8988T (cell line): ENCODE measurements at regions not wholly inside any gene's neighbourhood (a gene's known extent, or its start where the extent isn't known, plus 50 kb on each side); places are given as distances from the start of the nearest gene placed in this dataset.
"Not testable (repeated sequence)": the region's sequence is repeated elsewhere in the genome, so short reads cannot be mapped to it uniquely, and the experiment has no call there.

Experiments used
- DNase-seq: peaks from one replicate; pipeline ENCODE4 v3.0.0; 2011

DNA sequence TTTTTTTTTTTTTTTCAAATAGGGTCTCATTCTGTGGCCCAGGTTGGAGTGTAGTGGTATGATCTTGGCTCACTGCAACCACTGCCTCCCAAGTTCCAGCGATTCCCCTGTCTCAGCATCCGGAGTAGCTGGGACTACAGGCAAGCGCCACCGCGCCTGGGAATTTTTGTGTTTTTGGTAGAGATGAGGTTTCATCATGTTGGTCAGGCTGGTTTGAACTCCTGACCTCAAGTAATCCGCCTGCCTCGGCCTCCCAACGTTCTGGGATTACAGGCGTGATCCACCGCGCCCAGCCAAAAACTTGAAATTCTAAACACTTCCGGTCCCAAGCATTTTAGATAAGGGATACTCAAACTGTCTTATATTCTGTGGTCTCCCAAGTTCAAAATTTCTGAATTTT, 718.9 kb upstream of the MEF2C start:
- DNase-seq, result no peak

DNA sequence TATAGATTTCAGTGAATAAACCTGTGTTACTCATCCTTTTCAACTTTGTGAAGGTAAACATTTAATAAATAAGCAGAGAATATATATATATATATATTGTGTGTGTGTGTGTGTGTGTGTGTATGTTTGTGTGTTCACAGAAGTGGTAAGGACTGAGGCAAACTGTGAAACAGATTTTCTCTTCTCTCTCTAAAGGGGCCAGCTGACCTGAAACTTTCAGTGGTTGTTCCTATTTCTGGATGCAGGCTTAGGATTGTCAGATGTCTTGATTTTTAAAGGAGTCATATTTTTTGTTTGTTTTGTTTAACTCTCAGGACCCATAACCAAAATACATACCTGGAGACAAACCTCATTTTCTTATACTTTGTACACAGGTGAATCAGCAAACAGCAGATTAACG, 714.9 kb upstream of the MEF2C start:
- DNase-seq, result no peak

DNA sequence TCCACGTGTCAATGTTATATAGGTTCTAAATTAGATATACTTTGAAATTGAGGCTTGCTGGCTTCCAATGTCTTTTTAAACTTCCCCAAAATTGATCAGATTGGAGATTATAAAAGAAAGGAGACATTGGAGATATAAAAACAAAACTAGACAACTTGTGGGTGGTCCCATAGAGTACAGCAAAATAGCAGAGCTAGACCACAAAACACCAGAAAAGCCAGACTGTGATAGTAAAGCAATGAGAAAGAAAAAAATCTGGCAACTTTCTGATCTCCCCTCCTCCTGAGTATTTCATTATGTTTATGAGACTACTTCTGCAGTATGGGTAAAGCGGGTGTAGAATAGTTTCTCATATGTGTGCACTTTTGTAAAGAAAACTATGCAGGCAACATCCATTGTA, 713.8 kb upstream of the MEF2C start:
- DNase-seq, result no peak

DNA sequence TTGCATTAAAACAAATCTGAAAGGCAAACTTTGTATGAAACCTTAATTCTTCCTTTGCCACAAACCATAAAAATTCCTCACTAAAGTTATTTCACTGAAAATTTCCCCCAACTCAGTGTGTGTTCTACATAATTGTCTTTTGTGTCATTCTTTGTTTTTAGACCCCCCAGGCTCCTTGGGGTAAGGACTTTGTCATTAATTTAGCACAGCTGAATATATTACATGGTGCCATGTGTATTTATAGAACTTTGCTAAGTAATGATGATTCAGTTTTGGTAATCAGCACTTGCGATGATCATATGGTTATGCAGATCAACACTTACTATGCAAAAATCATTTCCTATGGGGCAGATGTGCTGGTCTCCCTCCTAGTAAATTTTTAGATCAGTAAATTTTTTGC, 712.1 kb upstream of the MEF2C start:
- no peak for DNase-seq

DNA sequence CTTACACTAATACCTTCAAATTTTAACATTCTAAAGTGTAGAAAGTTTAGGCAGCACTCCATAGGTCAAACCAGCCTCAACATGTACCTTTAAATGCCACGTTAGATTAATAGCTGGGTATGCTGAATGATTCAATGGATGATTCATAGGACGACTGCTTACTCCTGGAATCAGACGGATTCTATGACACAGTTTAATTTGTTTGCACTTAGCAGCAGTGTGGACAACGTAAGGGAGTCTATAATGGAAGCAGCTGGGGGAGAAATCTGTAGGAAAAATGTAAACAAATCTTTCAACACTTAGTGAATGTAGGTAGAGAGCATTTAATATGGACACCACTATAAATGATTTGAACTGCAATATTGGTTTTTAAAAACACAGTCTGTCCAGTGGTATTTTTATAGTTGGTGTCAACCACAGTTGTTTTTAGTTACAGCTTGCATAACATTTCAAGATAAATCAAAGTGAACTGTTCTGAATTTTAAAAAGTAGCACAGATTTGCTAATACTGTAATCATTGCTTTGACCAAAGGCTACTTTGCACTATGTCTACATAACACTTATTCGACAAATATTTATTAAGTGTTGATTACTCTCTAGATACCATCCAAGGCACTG, 701.5 kb upstream of the MEF2C start:
- no peak for DNase-seq

DNA sequence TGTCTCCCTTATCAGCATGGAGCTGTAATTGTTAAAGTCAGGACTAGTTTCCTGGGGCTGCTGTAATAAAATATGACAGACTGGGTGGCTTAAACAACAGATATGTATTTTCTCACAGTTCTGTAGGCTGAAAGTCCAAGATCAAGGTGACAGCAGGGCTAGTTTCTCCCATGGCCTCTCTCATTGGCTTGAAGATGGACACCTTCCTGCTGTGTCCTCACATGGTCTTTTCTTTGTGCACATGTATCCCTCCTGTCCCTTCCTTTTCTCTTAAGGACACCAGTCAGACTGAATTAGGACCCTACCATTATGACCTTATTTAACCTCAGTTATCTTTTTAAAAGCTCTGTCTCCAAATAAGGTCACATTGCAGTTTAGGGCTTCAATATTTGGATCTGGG, 700.5 kb upstream of the MEF2C start:
- DNase-seq, result no peak

DNA sequence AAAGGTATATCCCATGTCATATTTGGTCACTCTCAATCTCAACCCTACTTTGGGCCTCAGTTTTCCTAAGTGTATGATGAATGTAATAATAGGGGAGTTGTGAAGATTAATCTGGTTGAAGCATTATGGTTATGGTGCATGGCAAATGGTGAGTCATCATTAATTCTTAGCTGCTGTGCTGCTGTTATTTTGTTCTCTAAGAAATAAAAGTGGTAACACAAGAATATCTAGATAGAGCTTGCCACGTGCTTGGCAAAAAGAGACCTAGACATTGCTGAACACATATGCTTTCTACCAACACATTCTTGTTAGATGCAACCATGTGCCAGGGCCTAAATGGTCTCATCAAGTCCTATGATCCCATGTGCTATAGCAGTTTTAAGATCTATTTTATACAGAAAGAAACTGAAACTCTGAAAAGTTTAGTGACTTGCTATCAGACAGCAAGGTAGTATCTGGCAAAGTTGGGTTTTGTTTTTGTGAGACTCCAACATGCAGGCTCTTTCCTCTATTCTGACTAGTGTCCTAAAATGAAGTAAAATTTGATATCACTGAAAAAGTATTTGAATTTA, 699.9 kb upstream of the MEF2C start:
- DNase-seq, result no peak

DNA sequence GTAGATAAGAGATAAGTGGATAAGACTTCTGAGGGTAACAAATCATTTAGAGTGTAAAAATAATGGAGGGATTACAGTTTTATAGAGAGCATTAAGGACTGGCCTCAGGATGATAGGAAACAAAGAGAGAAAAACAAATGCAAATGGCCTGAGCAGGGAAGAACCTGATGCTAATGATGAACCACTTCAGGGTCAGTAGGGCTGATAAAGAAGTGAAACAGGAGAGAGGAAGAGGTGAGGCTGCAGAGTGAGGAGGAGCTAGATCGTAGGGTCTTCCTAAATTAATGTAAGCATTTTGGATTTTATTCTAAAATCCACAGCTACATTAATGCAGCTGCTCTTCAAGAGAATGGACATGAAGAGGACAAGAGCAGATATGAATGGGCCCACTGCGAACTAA, 698.0 kb upstream of the MEF2C start:
- no peak for DNase-seq

DNA sequence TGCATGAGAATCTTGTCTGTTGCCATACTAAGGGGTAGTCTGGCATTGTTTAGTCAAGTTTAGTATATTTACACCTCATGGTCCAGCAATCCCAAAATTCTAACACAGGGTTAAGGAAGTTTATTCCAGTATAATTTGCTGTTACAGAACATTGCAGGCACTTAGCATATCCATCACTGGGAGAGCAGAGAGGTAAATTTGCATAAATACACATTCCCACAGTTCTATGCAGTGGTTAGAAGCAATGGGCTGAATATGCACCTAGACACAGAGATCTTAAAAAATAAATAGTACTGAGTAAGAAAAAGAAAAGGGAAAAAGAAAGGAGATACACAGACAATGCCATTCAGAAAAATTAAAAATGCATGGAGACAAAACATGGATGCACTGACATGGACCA, 692.3 kb upstream of the MEF2C start:
- no peak for DNase-seq

DNA sequence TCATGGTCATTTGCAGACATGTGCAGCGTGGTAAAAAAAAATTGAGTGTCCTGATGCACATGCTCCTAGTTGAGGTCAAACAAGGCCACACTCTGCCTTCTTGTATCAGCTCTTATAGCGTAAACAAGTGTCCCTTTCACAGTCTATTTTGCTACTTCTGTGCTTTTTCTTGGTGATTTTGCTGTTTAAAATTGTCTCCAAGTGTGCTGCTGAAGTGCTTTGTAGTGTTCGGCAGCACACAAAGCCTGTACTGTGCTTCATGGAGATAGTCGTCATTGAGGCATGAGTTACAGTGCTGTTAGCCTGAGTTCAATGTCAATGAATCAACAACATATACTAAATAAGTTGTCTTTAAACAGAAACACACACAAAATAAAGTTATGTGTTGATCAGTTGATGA, 690.4 kb upstream of the MEF2C start:
- no peak for DNase-seq

DNA sequence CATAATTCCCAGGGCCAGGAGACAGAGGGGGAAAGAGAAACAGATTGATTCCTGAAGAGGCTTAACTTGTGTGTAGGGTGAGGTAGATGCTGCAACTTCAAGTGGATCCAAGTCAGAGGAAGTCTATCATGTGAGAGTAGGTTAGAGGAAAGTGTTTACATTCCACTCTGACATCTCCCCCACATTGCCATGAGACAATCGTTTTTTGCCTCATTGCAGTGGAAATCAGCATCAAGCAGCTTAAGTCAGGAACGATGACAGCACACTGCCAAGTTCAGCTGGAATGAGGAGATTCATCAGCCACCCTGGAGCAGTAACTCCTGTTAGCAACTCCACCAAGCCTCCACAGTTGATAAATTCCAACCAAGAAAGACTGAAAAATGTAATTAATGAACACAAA, 689.7 kb upstream of the MEF2C start:
- no peak for DNase-seq

DNA sequence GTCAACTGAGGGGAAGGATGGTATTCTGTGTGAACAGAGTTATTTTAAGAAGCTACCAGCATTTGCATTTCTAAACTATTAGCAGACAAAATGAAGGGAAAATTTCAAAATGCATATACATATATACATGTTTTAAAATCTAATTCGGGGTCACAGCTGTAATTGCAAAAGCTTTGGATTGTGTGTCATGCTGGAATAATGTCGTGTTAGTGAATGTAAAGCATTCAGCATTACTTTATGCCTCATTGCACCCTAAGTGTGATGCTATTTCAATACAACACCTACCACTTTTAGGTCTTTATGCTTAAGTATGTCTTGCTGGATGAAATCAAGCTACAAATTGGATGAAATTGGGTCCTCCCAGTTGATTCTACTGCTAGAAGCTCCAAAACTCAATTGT, 687.6 kb upstream of the MEF2C start:
- DNase-seq, result no peak

DNA sequence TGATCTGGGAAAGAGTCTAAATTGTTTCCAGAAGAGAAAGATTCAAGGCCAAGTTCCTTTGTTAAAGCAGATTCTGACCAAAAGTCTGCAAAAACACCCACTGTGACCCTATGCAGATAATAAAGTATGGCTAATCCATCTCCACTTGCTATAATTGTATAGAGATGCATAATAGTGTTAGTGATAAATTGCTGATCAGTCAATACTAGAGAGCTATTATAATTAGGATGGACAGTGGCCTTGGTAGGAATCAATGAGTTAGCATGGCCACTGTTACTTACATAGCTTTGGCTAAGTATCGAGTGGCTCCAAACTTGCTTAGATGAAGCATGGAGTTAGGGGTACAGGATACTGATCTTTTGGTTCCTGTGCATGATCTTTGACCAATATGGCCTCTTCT, 683.4 kb upstream of the MEF2C start:
- no peak for DNase-seq

DNA sequence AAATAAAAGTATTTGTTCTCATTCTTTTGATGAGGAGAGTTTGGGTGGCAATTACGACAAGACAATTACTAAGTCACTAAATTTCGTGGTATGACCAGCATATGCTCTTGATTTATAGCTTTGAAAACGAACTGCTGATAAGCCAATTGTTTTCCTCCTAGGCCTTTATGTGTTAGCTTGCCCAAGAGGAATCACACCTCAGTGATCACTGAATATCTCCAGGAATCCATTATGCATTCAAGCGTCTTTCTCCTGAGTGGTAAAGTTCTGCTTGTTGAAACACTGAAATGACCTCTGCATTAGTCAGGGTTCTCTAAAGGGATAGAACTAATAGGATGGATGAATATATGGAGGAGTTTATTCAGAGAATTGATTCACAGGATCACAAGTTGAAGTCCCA, 677.7 kb upstream of the MEF2C start:
- DNase-seq, result no peak

DNA sequence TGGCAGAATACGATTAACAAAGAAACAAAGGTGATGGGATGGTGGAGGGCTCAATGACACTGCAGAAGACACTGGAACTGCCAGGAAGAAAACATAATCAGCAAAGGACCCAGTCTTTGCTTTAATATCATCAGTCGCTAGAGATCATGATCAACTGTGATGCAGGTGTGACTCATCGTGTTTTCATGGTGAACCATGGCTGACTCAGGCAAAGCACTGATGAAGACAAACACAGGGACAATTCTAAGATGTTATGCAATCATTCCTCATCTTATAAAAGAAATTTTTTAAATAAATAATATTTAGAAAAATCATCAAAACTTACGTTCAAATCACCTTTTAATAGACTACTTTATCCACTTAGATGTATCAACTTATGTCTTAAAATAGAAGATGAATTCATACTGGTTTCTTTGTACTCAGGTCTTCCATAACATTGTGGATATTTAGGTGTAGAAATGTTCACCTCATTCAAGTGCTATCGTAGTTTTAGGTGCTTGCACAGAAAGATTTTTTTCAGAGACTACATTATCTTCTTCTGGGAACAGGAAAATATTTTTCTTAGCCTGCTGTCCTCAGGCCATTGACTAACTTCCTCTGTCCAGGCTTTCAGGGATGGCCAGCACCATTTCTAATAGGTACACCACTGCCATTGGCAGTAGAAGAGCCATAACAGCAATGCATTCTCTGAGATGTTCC, 673.4 kb upstream of the MEF2C start:
- DNase-seq, result no peak

DNA sequence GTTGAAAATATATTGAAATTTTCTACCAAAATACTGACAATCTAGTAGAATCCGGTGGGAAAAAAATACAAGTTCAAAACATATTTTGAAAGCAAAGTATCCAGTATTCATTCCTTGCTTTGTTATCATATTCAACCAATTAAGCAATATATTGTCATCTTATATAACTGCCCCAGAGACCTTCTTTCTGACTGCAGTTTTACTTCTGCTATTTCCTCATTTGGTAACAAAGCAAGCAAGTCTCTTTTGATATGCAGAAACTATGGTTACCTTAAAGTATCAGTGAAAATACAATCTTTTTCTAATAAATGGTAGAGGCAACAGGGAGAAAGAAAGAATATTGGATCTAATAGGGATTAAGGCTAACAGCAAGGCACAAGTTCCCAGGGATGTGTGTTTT, 663.7 kb upstream of the MEF2C start:
- no peak for DNase-seq

DNA sequence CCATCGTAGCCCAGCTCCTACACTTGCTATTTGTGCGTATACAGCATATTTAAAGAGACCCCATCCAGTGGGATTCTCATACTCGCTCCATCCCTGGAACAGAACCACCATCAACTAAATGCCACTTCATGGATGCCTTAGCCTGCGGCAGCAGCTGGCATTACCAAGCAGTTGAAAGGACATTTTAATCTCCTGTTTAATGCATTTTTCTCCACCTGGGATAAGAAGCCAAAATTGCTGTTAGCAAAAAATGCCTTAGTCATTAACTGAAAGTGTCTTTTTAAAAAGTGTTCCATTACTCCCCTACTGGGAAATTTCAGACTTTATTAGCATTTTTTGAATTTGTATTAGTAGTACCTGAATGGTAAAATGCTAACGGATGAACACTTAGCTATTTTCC, 662.6 kb upstream of the MEF2C start:
- no peak for DNase-seq

DNA sequence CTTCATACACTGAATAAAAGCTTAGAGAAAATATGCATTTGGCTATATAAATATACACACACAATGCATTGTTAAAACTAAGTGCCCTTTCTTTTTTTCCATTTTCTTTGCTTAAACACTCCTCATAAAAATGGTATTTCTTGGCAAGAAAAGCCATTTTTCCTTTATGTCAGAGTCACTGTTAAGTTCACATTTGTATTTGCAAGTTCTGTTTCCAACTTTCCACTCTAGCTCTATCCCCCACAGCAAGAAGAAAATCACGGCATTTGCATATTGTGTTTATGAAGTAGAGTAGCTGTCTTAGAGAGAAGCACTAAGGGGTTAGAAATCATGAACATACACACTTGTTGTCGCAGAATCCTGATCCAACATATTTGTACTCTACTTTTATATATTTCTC, 662.1 kb upstream of the MEF2C start:
- no peak for DNase-seq

DNA sequence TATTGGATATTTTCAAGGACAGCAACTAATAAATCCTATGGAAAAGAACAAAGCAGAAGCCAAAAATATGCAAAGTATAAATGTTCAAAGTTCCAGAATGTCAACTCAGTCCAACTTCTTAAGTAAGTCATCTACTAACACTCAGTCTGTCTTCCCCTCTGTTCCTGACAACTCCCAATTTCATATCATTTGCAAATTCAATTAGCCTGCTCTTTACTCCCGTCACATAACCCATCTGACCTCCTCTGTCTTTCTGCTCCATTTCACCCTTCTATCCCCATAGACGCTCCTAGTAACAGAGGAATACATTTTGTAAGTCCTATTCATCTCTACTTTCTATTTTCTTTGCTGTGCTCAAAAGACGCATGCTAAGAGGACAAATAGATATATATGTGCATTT, 659.8 kb upstream of the MEF2C start:
- no peak for DNase-seq

DNA sequence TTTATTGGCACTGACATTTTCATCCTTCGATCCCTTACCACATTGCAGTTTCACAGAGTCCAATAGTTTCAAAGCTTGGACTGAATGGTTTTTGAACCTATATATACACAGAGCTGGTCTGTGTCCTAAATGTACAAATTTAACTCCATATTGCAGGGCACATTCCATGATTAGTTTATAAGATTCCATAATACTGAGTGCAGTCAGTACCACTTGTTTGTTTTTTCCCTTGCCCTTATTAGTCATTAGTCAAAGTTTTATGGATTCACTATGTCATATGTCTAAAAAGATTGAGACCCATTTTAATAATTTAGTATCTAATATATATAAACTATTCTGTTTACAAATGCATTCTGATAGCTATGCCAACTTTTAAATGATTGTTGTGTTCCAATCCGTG, 654.8 kb upstream of the MEF2C start:
- no peak for DNase-seq

DNA sequence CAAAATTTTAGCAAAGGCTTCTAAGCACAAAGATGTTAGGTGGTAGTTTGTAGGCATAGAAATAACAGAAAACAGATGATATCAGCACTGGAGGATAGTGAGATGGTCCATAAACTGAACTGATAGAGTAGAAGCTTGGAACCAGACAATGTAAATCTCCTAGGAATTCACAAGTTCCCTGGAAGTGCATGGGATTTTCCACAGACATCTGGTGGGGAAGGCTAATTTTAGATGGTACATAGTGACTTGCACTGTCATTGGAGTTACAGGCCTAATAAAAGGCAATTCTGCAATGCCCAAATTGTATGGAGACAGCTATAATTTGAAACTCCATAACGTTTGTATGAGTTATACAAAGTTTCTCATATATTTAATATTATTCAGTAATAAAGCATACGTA, 653.0 kb upstream of the MEF2C start:
- no peak for DNase-seq

DNA sequence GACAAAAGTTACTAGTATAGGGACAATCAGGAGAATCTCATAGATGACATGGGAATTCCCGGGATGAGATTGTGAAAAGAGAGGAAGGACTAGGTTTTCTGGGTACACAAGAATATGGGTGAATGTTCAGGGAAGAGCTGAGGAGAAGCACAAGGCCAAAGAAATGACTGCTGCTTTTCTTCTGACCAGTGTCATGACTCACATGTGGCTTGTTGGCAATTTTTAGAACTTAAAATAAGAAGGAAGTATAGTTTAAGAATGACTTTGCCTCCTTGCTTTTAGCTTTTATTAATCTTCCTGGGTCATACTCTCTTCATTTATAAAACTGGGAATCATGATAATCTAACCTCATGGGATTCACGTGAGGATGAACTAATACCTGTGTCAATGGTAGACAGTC, 652.4 kb upstream of the MEF2C start:
- DNase-seq, result no peak

DNA sequence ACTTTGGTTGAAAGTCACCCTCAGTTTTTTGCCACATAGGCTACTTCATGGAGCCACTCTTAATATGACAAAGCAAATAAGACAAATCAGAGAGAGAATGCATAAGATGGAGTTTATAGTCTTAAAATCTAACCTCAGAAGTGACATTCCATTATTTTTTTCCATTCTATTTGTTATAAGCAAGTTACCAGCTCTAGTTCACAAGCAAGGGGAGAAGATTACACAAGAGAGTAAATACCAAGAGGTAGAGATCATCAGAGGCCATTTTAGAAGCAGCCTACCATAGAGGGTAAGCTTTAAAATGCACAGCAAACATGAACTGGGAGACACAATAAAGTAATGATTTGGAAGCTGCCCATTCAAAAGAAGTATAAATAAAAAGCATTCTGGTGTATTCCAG, 651.3 kb upstream of the MEF2C start:
- DNase-seq, result no peak

DNA sequence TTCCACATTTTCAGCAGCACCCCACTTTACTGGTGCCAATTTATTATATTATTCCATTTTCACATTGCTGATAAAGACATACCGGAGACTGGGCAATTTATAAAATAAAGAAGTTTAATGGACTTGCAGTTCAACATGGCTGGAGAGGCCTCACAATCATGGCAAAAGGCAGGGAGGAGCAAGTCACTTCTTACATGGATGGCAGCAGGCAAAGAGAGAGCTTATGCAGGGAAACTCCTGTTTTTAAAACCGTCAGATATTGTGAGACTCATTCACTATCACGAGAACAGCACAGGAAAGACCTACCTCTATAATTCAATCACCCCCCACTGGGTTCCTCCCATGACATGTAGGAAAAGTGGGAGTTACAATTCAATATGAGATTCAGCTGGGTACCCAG, 641.8 kb upstream of the MEF2C start:
- DNase-seq, result no peak

DNA sequence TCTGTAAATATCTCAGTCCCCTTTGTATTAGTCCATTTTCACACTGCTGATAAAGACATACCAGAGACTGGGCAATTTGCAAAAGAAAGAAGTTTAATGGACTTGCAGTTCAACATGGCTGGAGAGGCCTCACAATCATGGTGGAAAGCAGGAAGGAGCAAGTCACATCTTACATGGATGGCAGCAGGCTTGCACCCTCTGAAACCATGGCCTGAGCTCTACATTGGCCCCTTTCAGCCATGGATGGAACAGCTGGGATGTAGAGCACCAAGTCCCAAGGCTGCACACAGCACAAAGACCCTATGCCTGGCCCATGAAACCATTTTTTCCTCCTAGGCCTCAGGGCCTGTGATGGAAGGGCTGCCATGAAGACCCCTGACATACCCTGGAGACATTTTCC, 640.9 kb upstream of the MEF2C start:
- DNase-seq, result not testable (repeated sequence)
